KG1 (cell line): ENCODE measurements at regions not wholly inside any gene's neighbourhood (a gene's known extent, or its start where the extent isn't known, plus 50 kb on each side); places are given as distances from the start of the nearest gene placed in this dataset.
A peak's percentile ranks its signal among the peaks of the same experiment; 100 is the strongest.

Source experiments
- DNase-seq: peaks from one replicate; lab custom pipeline; 2025; lab: John Stamatoyannopoulos, UW

GRCh38 chr6:51250317-51250716, 431.6 kb downstream of the TFAP2B start:
- DNase-seq = no peak

GRCh38 chr6:51257938-51258337, 439.3 kb downstream of the TFAP2B start:
- DNase-seq = no peak

GRCh38 chr6:51260003-51260402, 441.3 kb downstream of the TFAP2B start:
- no peak for DNase-seq

- no peak for DNase-seq
Observed at GRCh38 chr6:51261691-51262090, 443.0 kb downstream of the TFAP2B start.

- no peak for DNase-seq
Observed at GRCh38 chr6:51265426-51265825, 446.8 kb downstream of the TFAP2B start.

- DNase-seq = peak; percentile 2
Observed at GRCh38 chr6:51266604-51267003, 447.9 kb downstream of the TFAP2B start.

GRCh38 chr6:51268666-51269065, 450.0 kb downstream of the TFAP2B start:
- DNase-seq = no peak

- DNase-seq = no peak
Observed at GRCh38 chr6:51269876-51270275, 451.2 kb downstream of the TFAP2B start.

- no peak for DNase-seq
Observed at GRCh38 chr6:51271615-51272014, 452.9 kb downstream of the TFAP2B start.

GRCh38 chr6:51273228-51273961, 454.7 kb downstream of the TFAP2B start:
- DNase-seq = no peak

GRCh38 chr6:51277474-51277873, 458.8 kb downstream of the TFAP2B start:
- DNase-seq = no peak

GRCh38 chr6:51282026-51282425, 463.4 kb downstream of the TFAP2B start:
- DNase-seq = no peak

- no peak for DNase-seq
Observed at GRCh38 chr6:51283723-51284355, 465.2 kb downstream of the TFAP2B start.

- no peak for DNase-seq
Observed at GRCh38 chr6:51285876-51286275, 467.2 kb downstream of the TFAP2B start.

- DNase-seq = no peak
Observed at GRCh38 chr6:51289041-51289440, 470.4 kb downstream of the TFAP2B start.

GRCh38 chr6:51292659-51293058, 474.0 kb downstream of the TFAP2B start:
- no peak for DNase-seq

GRCh38 chr6:51299621-51300380, 481.1 kb downstream of the TFAP2B start:
- DNase-seq = no peak

- DNase-seq = no peak
Observed at GRCh38 chr6:51300510-51300909, 481.8 kb downstream of the TFAP2B start.

GRCh38 chr6:51301962-51302361, 483.3 kb downstream of the TFAP2B start:
- no peak for DNase-seq

GRCh38 chr6:51302431-51302830, 483.8 kb downstream of the TFAP2B start:
- DNase-seq = no peak

- no peak for DNase-seq
Observed at GRCh38 chr6:51303338-51303737, 484.7 kb downstream of the TFAP2B start.

GRCh38 chr6:51314965-51315364, 496.3 kb downstream of the TFAP2B start:
- DNase-seq = no peak

GRCh38 chr6:51318674-51319073, 500.0 kb downstream of the TFAP2B start:
- DNase-seq = no peak
